ENCODE measurements at regions not wholly inside any gene's neighbourhood (a gene's known extent, or its start where the extent isn't known, plus 50 kb on each side); places are given as distances from the start of the nearest gene placed in this dataset.
A peak's percentile ranks its signal among the peaks of the same experiment; 100 is the strongest.

- H3K27ac ChIP-seq, result no peak overlapping the region
- TF ChIP-seq EZH2phosphoT487 (IDR thresholded peaks at IDR 0.05; ENCODE audit: low read depth, severe bottlenecking, unreplicated experiment) (no peak), EZH2 (IDR thresholded peaks at IDR 0.05; ENCODE audit: borderline replicate concordance) (no peak)
- TF ChIP-seq, protein P1, sequence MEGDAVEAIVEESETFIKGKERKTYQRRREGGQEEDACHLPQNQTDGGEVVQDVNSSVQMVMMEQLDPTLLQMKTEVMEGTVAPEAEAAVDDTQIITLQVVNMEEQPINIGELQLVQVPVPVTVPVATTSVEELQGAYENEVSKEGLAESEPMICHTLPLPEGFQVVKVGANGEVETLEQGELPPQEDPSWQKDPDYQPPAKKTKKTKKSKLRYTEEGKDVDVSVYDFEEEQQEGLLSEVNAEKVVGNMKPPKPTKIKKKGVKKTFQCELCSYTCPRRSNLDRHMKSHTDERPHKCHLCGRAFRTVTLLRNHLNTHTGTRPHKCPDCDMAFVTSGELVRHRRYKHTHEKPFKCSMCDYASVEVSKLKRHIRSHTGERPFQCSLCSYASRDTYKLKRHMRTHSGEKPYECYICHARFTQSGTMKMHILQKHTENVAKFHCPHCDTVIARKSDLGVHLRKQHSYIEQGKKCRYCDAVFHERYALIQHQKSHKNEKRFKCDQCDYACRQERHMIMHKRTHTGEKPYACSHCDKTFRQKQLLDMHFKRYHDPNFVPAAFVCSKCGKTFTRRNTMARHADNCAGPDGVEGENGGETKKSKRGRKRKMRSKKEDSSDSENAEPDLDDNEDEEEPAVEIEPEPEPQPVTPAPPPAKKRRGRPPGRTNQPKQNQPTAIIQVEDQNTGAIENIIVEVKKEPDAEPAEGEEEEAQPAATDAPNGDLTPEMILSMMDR (IDR thresholded peaks at IDR 0.05; ENCODE audit: poor library complexity), result no peak
- no peaks in the 10 kb centered on the region for H3K27me3 ChIP-seq
- DNase-seq (ENCODE audit: low spot score), result peak; percentile 24
- no peaks in the 10 kb centered on the region for H3K79me2 ChIP-seq
- WGBS (ENCODE audit: low lambda C conversion rate, missing lambda C conversion rate), result 68% methylated on average over 9 of the region's 9 CpGs
- H3K4me2 ChIP-seq, result no peak overlapping the region
- no peaks in the 10 kb centered on the region for H3K36me3 ChIP-seq (replicated peaks; ENCODE audit: insufficient read depth, low read depth)
- H3K9me3 ChIP-seq (ENCODE audit: low read depth), result no peaks in the 10 kb centered on the region
- no peaks in the 10 kb centered on the region for H3K4me1 ChIP-seq (ENCODE audit: insufficient read depth)
- H3K4me3 ChIP-seq, result no peak overlapping the region
- H4K20me1 ChIP-seq (ENCODE audit: insufficient read depth, poor library complexity, severe bottlenecking), result no peaks in the 10 kb centered on the region
- no peaks in the 10 kb centered on the region for H3K9me2 ChIP-seq (replicated peaks; ENCODE audit: insufficient read depth)
- H2AFZ ChIP-seq, result no peak overlapping the region
These were observed 118.1 kb upstream of the LYZL2 start for GRCh38 chr10:30747633-30748032.

DNA sequence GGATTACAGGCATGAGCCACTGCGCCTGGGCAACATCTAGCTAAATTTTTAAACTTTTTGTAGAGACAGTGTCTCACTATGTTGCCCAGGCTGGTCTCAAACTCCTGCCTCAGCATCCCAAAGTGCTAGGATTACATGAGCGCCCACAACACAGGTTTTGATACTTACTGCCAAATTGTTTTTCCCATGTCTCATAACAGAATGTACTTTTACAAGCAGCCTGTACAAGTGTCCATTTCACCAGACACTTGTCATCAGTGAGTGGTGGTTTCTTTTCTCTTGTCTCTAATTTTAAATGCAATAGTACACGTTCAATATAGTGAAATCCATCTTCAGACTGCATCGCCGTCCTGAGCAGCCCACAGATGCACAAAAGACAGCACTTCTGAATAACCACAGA, 116.4 kb upstream of the LYZL2 start:
- Histone ChIP-seq H3K4me1 (ENCODE audit: insufficient read depth) (no peaks in the 10 kb centered on the region), H3K9me3 (ENCODE audit: low read depth) (no peaks in the 10 kb centered on the region), H3K27me3 (no peaks in the 10 kb centered on the region), H3K36me3 (replicated peaks; ENCODE audit: insufficient read depth, low read depth) (no peaks in the 10 kb centered on the region), H2AFZ (no peak overlapping the region), H3K4me2 (no peak overlapping the region), H3K9me2 (replicated peaks; ENCODE audit: insufficient read depth) (no peaks in the 10 kb centered on the region), H3K4me3 (no peak overlapping the region), H4K20me1 (ENCODE audit: insufficient read depth, poor library complexity, severe bottlenecking) (no peaks in the 10 kb centered on the region), H3K79me2 (no peaks in the 10 kb centered on the region), H3K27ac (no peak overlapping the region)
- WGBS (ENCODE audit: low lambda C conversion rate, missing lambda C conversion rate), result 88% methylated on average over 5 of the region's 5 CpGs
- no peak for DNase-seq (ENCODE audit: low spot score)
- TF ChIP-seq, protein P1 (IDR thresholded peaks at IDR 0.05; ENCODE audit: poor library complexity), result no peak
- TF ChIP-seq EZH2phosphoT487 (IDR thresholded peaks at IDR 0.05; ENCODE audit: low read depth, severe bottlenecking, unreplicated experiment) (no peak), EZH2 (IDR thresholded peaks at IDR 0.05; ENCODE audit: borderline replicate concordance) (no peak)

DNA sequence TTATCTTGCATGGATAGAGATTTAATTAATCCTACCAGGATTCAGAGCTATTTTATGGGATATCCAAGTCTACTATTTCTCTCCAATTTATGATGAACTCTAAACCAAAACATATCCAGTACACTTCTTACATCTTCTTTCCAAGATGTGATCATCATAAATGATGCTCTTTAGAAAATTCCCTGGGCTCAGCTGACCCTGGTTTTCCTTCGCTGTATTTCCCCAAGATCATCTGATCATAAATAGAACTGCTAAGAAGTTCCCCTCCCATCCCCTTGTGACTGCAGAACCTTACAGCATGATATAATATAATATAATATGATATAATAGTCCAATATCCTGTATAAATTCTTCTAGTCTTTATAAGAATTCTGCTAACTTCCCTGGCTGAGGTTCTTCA, 114.6 kb upstream of the LYZL2 start:
- TF ChIP-seq EZH2phosphoT487 (IDR thresholded peaks at IDR 0.05; ENCODE audit: low read depth, severe bottlenecking, unreplicated experiment) (no peak), EZH2 (IDR thresholded peaks at IDR 0.05; ENCODE audit: borderline replicate concordance) (no peak)
- TF ChIP-seq, protein P1 (IDR thresholded peaks at IDR 0.05; ENCODE audit: poor library complexity), result no peak
- 96% methylated on average over 1 of the region's 1 CpG for WGBS (ENCODE audit: low lambda C conversion rate, missing lambda C conversion rate)
- Histone ChIP-seq H4K20me1 (ENCODE audit: insufficient read depth, poor library complexity, severe bottlenecking) (no peaks in the 10 kb centered on the region), H2AFZ (no peak overlapping the region), H3K79me2 (no peaks in the 10 kb centered on the region), H3K9me3 (ENCODE audit: low read depth) (no peaks in the 10 kb centered on the region), H3K4me2 (no peak overlapping the region), H3K4me1 (ENCODE audit: insufficient read depth) (no peaks in the 10 kb centered on the region), H3K36me3 (replicated peaks; ENCODE audit: insufficient read depth, low read depth) (no peaks in the 10 kb centered on the region), H3K27ac (peak overlapping the region; percentile 3), H3K9me2 (replicated peaks; ENCODE audit: insufficient read depth) (no peaks in the 10 kb centered on the region), H3K4me3 (no peak overlapping the region), H3K27me3 (no peaks in the 10 kb centered on the region)
- no peak for DNase-seq (ENCODE audit: low spot score)

DNA sequence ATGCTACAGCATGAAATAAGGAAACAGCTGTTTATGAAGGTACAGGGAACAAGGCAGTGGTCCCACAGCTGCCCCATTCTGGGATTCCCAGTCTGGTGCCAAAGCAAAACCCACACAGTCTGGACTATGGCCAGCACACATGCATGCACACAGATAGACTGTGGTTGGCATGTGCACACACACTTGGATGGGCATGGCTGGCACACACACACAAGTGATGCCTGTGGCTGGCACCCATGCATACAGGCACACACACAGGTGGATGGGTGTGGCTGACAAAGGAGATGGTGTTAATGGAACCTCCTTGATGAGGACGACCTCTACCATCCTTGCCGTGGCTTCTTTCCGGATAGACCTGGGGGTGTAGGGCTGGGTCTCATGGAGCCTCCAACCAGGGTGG, 114.0 kb upstream of the LYZL2 start:
- DNase-seq (ENCODE audit: low spot score), result no peak
- H3K27me3 ChIP-seq, result no peaks in the 10 kb centered on the region
- H3K9me2 ChIP-seq (replicated peaks; ENCODE audit: insufficient read depth), result no peaks in the 10 kb centered on the region
- H3K27ac ChIP-seq, result no peak overlapping the region
- no peak overlapping the region for H3K4me2 ChIP-seq
- TF ChIP-seq, protein P1 (IDR thresholded peaks at IDR 0.05; ENCODE audit: poor library complexity), result no peak
- TF ChIP-seq EZH2phosphoT487 (IDR thresholded peaks at IDR 0.05; ENCODE audit: low read depth, severe bottlenecking, unreplicated experiment) (no peak), EZH2 (IDR thresholded peaks at IDR 0.05; ENCODE audit: borderline replicate concordance) (no peak)
- no peaks in the 10 kb centered on the region for H3K4me1 ChIP-seq (ENCODE audit: insufficient read depth)
- 97% methylated on average over 3 of the region's 3 CpGs for WGBS (ENCODE audit: low lambda C conversion rate, missing lambda C conversion rate)
- H2AFZ ChIP-seq, result no peak overlapping the region
- no peaks in the 10 kb centered on the region for H3K79me2 ChIP-seq
- H3K4me3 ChIP-seq, result no peak overlapping the region
- no peaks in the 10 kb centered on the region for H3K9me3 ChIP-seq (ENCODE audit: low read depth)
- no peaks in the 10 kb centered on the region for H4K20me1 ChIP-seq (ENCODE audit: insufficient read depth, poor library complexity, severe bottlenecking)
- no peaks in the 10 kb centered on the region for H3K36me3 ChIP-seq (replicated peaks; ENCODE audit: insufficient read depth, low read depth)

Measured in hepatocyte (in vitro differentiated cells).